GM19023 (cell line): ENCODE measurements at regions not wholly inside any gene's neighbourhood (a gene's known extent, or its start where the extent isn't known, plus 50 kb on each side); places are given as distances from the start of the nearest gene placed in this dataset.

ENCODE experiments used
- ATAC-seq: cut with Tn5 transposase; IDR thresholded peaks from one replicate; pipeline ENCODE4 v1.9.1; 2021; ENCODE audit warnings: mild to moderate bottlenecking, moderate library complexity; ENCODE audit not compliant: unreplicated experiment

- ATAC-seq = no peak
These were observed 205.0 kb upstream of the TECRL start for GRCh38 chr4:64614276-64614675.

- no peak for ATAC-seq
These were observed 203.8 kb upstream of the TECRL start for GRCh38 chr4:64613046-64613445.

GRCh38 chr4:64598066-64598465 lies 188.8 kb upstream of the TECRL start:
- no peak for ATAC-seq

- ATAC-seq = no peak
These were observed 185.5 kb upstream of the TECRL start for GRCh38 chr4:64594723-64595122.

GRCh38 chr4:64588507-64588906 lies 179.3 kb upstream of the TECRL start:
- no peak for ATAC-seq

- ATAC-seq = no peak
These were observed 175.8 kb upstream of the TECRL start for GRCh38 chr4:64584981-64585557.

- no peak for ATAC-seq
These were observed 174.9 kb upstream of the TECRL start for GRCh38 chr4:64584125-64584524.

- ATAC-seq = no peak
These were observed 173.2 kb upstream of the TECRL start for GRCh38 chr4:64582492-64582891.

- ATAC-seq = no peak
These were observed 172.2 kb upstream of the TECRL start for GRCh38 chr4:64581422-64581821.

GRCh38 chr4:64564126-64564525 lies 154.9 kb upstream of the TECRL start:
- ATAC-seq = no peak

GRCh38 chr4:64559571-64559970 lies 150.3 kb upstream of the TECRL start:
- ATAC-seq = no peak

GRCh38 chr4:64551125-64551524 lies 141.9 kb upstream of the TECRL start:
- no peak for ATAC-seq

GRCh38 chr4:64545593-64545992 lies 136.3 kb upstream of the TECRL start:
- no peak for ATAC-seq

- peak; percentile 95 for ATAC-seq
These were observed 130.1 kb upstream of the TECRL start for GRCh38 chr4:64539234-64539849.

GRCh38 chr4:64538219-64538618 lies 129.0 kb upstream of the TECRL start:
- ATAC-seq = no peak

- ATAC-seq = no peak
These were observed 124.4 kb upstream of the TECRL start for GRCh38 chr4:64533637-64534036.

- ATAC-seq = no peak
These were observed 123.9 kb upstream of the TECRL start for GRCh38 chr4:64533159-64533558.

- ATAC-seq = no peak
These were observed 111.2 kb upstream of the TECRL start for GRCh38 chr4:64520421-64520820.

GRCh38 chr4:64518600-64518999 lies 109.3 kb upstream of the TECRL start:
- no peak for ATAC-seq

GRCh38 chr4:64516176-64516575 lies 106.9 kb upstream of the TECRL start:
- no peak for ATAC-seq

GRCh38 chr4:64508089-64508488 lies 98.8 kb upstream of the TECRL start:
- ATAC-seq = no peak

GRCh38 chr4:64503945-64504675 lies 94.9 kb upstream of the TECRL start:
- ATAC-seq = no peak
